H9 (cell line): ENCODE measurements at regions not wholly inside any gene's neighbourhood (a gene's known extent, or its start where the extent isn't known, plus 50 kb on each side); places are given as distances from the start of the nearest gene placed in this dataset.

Experiments
- DNase-seq: peaks from one replicate; pipeline ENCODE4 v3.0.0-alpha.2; 2017
- H2AFZ ChIP-seq: one replicate; pipeline ENCODE4 v1.6.1; 2013; ENCODE audit warnings: mild to moderate bottlenecking, low read length, control low read depth, moderate library complexity
- H2AK5ac ChIP-seq: 2 replicates; pipeline ENCODE4 v1.6.1; 2013; ENCODE audit warnings: low read length, control low read depth, mixed read lengths; ENCODE audit not compliant: insufficient read length
- H2BK120ac ChIP-seq: one replicate; pipeline ENCODE4 v1.6.1; 2013; ENCODE audit warnings: low read depth, mild to moderate bottlenecking, low read length, control low read depth, inconsistent platforms; ENCODE audit not compliant: poor library complexity, severe bottlenecking
- H2BK12ac ChIP-seq: 2 replicates; pipeline ENCODE4 v1.6.1; 2013; ENCODE audit warnings: low read length, control low read depth, mixed read lengths, low read depth; ENCODE audit not compliant: insufficient read length
- H2BK15ac ChIP-seq: 2 replicates; pipeline ENCODE4 v1.6.1; 2013; ENCODE audit warnings: low read depth, low read length, control low read depth
- H2BK20ac ChIP-seq: one replicate; pipeline ENCODE4 v1.6.1; 2013; ENCODE audit warnings: low read depth, mild to moderate bottlenecking, low read length, control low read depth, inconsistent platforms; ENCODE audit not compliant: poor library complexity, severe bottlenecking
- H2BK5ac ChIP-seq: 2 replicates; pipeline ENCODE4 v1.6.1; 2013; ENCODE audit warnings: low read length, control low read depth, mixed read lengths; ENCODE audit not compliant: insufficient read length
- H3K14ac ChIP-seq: 2 replicates; pipeline ENCODE4 v1.6.1; 2013; ENCODE audit warnings: low read length, control low read depth; ENCODE audit not compliant: insufficient read depth
- H3K18ac ChIP-seq: 2 replicates; pipeline ENCODE4 v1.6.1; 2013; ENCODE audit warnings: low read depth, mild to moderate bottlenecking, mixed read lengths, low read length, control low read depth; ENCODE audit not compliant: insufficient read length
- H3K23ac ChIP-seq: 2 replicates; pipeline ENCODE4 v1.6.1; 2013; ENCODE audit warnings: low read length, control low read depth, mixed read lengths, low read depth; ENCODE audit not compliant: insufficient read length
- H3K23me2 ChIP-seq: 2 replicates; pipeline ENCODE4 v1.6.1; 2013; ENCODE audit warnings: low read depth, mild to moderate bottlenecking, mixed read lengths, low read length, control low read depth; ENCODE audit not compliant: insufficient read length, poor library complexity, severe bottlenecking
- H3K27ac ChIP-seq: 2 replicates; pipeline ENCODE4 v1.5.1; 2013; ENCODE audit warnings: low read length, control low read depth, mixed read lengths, low read depth; ENCODE audit not compliant: insufficient read length
- H3K27me3 ChIP-seq: 2 replicates; pipeline ENCODE4 v1.6.1; 2013; ENCODE audit warnings: low read length, control low read depth, inconsistent platforms; ENCODE audit not compliant: insufficient read depth
- H3K4ac ChIP-seq: 2 replicates; pipeline ENCODE4 v1.6.1; 2013; ENCODE audit warnings: low read depth, mild to moderate bottlenecking, control low read depth, inconsistent platforms, low read length, moderate library complexity
- H3K4me1 ChIP-seq: 2 replicates; pipeline ENCODE4 v1.6.1; 2013; ENCODE audit warnings: low read length, control low read depth, inconsistent platforms; ENCODE audit not compliant: insufficient read depth
- H3K4me2 ChIP-seq: 2 replicates; pipeline ENCODE4 v1.6.1; 2013; ENCODE audit warnings: low read length, control low read depth, mixed read lengths; ENCODE audit not compliant: insufficient read length, insufficient read depth
- H3K56ac ChIP-seq: 2 replicates; pipeline ENCODE4 v1.6.1; 2013; ENCODE audit warnings: low read depth, mild to moderate bottlenecking, mixed read lengths, low read length, control low read depth; ENCODE audit not compliant: insufficient read length
- H3K79me1 ChIP-seq: 2 replicates; pipeline ENCODE4 v1.6.1; 2013; ENCODE audit warnings: low read depth, mild to moderate bottlenecking, moderate library complexity, low read length, control low read depth, inconsistent platforms; ENCODE audit not compliant: insufficient read depth, poor library complexity, severe bottlenecking
- H3K79me2 ChIP-seq: 2 replicates; pipeline ENCODE4 v1.6.1; 2013; ENCODE audit warnings: low read length, control low read depth, inconsistent platforms; ENCODE audit not compliant: insufficient read depth
- H3K9ac ChIP-seq: 2 replicates; pipeline ENCODE4 v1.6.1; 2013; ENCODE audit warnings: low read length, control low read depth, mixed read lengths; ENCODE audit not compliant: insufficient read length; ENCODE audit errors: extremely low read depth
- H3K9me3 ChIP-seq: one replicate; pipeline ENCODE4 v1.6.1; 2013; ENCODE audit warnings: low read depth, low read length, inconsistent platforms; ENCODE audit not compliant: control insufficient read depth
- H3T11ph ChIP-seq: one replicate; pipeline ENCODE4 v1.6.1; 2013; ENCODE audit warnings: mild to moderate bottlenecking, low read length, control low read depth, inconsistent platforms
- H4K20me1 ChIP-seq: one replicate; pipeline ENCODE4 v1.6.1; 2013; ENCODE audit not compliant: control insufficient read depth, insufficient read length, insufficient read depth
- H4K5ac ChIP-seq: 2 replicates; pipeline ENCODE4 v1.6.1; 2013; ENCODE audit warnings: low read depth, mild to moderate bottlenecking, mixed read lengths, low read length, control low read depth; ENCODE audit not compliant: insufficient read length
- H4K8ac ChIP-seq: replicated peaks from 2 replicates; pipeline ENCODE4 v1.6.1; 2013; ENCODE audit warnings: low read length, control low read depth, mixed read lengths, low read depth; ENCODE audit not compliant: insufficient read length
- H4K91ac ChIP-seq: 2 replicates; pipeline ENCODE4 v1.6.1; 2013; ENCODE audit warnings: low read depth, mild to moderate bottlenecking, moderate library complexity, mixed read lengths, low read length, control low read depth; ENCODE audit not compliant: insufficient read length
- H3K27ac Mint-ChIP-seq, 3 experiments: 2 replicates in 2 of 3; 3 replicates in 1 of 3; pipeline ENCODE4 v1.8.0; 2020 to 2021; ENCODE audit warnings: mixed read lengths in 3 of 3, mild to moderate bottlenecking in 1 of 3, moderate library complexity in 1 of 3
- H3K27me3 Mint-ChIP-seq: 2 replicates; pipeline ENCODE4 v1.8.0; 2021; ENCODE audit warnings: low read depth, mild to moderate bottlenecking, moderate library complexity, mixed read lengths
- H3K36me3 Mint-ChIP-seq, 3 experiments: 2 replicates in 2 of 3; 3 replicates in 1 of 3; pipeline ENCODE4 v1.8.0; 2020 to 2021; ENCODE audit warnings: low read depth in 3 of 3, mixed read lengths in 3 of 3; ENCODE audit not compliant: insufficient read depth in 1 of 3
- H3K4me1 Mint-ChIP-seq, 2 experiments: 2 replicates each; pipeline ENCODE4 v1.8.0; 2020; ENCODE audit warnings: mixed read lengths in 2 of 2
- H3K4me3 Mint-ChIP-seq, 2 experiments: 2 replicates in 1 of 2; 3 replicates in 1 of 2; pipeline ENCODE4 v1.8.0; 2020 to 2021; ENCODE audit warnings: mild to moderate bottlenecking in 2 of 2, mixed read lengths in 2 of 2, moderate library complexity in 1 of 2
- H3K9me3 Mint-ChIP-seq, 2 experiments: 2 replicates in 1 of 2; 3 replicates in 1 of 2; pipeline ENCODE4 v1.8.0; 2020; ENCODE audit warnings: mild to moderate bottlenecking in 2 of 2, mixed read lengths in 2 of 2, moderate library complexity in 1 of 2
- WGBS: extraction: QIAGEN DNeasy Blood & Tissue Kit; methylation state at CpG from one replicate; pipeline ENCODE4 v1.1.7; 2013; ENCODE audit warnings: missing lambda C conversion rate, low lambda C conversion rate, mixed read lengths; ENCODE audit not compliant: insufficient read length; ENCODE audit errors: extremely low coverage; 5-methylcytosine and 5-hydroxymethylcytosine counted together
- TF ChIP-seq, protein P1 (sequence below): fragments of 200-600 bp; sonication (generic); conservative IDR thresholded peaks from 3 replicates; pipeline ENCODE4 v1.8.0; 2021; ENCODE audit warnings: antibody characterized with exemption, mild to moderate bottlenecking

DNA sequence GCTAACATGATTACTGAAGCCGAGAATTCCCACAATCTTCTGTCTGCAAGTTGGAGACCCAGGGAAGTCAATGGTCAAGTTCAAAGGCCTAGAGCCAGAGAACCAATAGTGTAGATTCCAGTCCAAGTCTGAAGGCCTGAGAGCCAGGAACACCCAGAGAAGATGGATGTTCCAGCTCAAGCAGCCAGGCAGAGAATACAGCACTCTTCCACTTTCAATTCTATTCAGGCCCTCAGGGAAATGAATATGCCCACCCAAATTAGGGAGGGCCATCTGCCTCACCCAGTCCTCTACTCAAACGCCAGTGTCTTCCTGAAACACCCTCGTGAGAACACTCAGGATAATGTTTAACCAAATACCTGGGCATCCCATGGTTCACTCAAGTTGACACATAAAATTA is 123.5 kb downstream of the THBS2 start:
- TF ChIP-seq, protein P1, sequence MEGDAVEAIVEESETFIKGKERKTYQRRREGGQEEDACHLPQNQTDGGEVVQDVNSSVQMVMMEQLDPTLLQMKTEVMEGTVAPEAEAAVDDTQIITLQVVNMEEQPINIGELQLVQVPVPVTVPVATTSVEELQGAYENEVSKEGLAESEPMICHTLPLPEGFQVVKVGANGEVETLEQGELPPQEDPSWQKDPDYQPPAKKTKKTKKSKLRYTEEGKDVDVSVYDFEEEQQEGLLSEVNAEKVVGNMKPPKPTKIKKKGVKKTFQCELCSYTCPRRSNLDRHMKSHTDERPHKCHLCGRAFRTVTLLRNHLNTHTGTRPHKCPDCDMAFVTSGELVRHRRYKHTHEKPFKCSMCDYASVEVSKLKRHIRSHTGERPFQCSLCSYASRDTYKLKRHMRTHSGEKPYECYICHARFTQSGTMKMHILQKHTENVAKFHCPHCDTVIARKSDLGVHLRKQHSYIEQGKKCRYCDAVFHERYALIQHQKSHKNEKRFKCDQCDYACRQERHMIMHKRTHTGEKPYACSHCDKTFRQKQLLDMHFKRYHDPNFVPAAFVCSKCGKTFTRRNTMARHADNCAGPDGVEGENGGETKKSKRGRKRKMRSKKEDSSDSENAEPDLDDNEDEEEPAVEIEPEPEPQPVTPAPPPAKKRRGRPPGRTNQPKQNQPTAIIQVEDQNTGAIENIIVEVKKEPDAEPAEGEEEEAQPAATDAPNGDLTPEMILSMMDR = no peak
- Histone ChIP-seq H3K4ac (no peak overlapping the region), H3K14ac (no peak overlapping the region), H3K9me3 (no peaks in the 10 kb centered on the region), H3K56ac (no peak overlapping the region), H2BK12ac (no peak overlapping the region), H2BK5ac (no peak overlapping the region), H3K79me2 (no peaks in the 10 kb centered on the region), H3K4me2 (no peak overlapping the region), H3K27me3 (no peaks in the 10 kb centered on the region), H3K27ac (no peak overlapping the region), H2BK20ac (no peak overlapping the region), H4K91ac (no peak overlapping the region), H3T11ph (no peak overlapping the region), H3K9ac (no peak overlapping the region), H2AFZ (no peak overlapping the region), H4K20me1 (no peaks in the 10 kb centered on the region), H3K23me2 (no peaks in the 10 kb centered on the region), H2BK120ac (no peak overlapping the region), H3K4me1 (no peaks in the 10 kb centered on the region), H4K5ac (no peak overlapping the region), H3K18ac (no peak overlapping the region), H2AK5ac (no peak overlapping the region), H2BK15ac (no peak overlapping the region), H3K23ac (no peak overlapping the region), H4K8ac (no peak overlapping the region), H3K79me1 (no peaks in the 10 kb centered on the region)
- no peak overlapping the region for H3K4me3 Mint-ChIP-seq
- H3K4me1 Mint-ChIP-seq = peaks cover 11% of the 10 kb centered on the region in 2 experiments
- H3K27ac Mint-ChIP-seq = no peak overlapping the region
- peaks cover 0 to 16% (median 3%) of the 10 kb centered on the region in 3 experiments; a peak in 3 of 7 replicates for H3K36me3 Mint-ChIP-seq
- DNase-seq = no peak
- WGBS = no CpG with 5 or more reads among the region's 3 CpGs
- peaks cover 8 to 25% of the 10 kb centered on the region in 2 experiments; a peak in 4 of 5 replicates for H3K9me3 Mint-ChIP-seq
- H3K27me3 Mint-ChIP-seq = no peaks in the 10 kb centered on the region
